SK-N-MC (cell line): ENCODE measurements at regions not wholly inside any gene's neighbourhood (a gene's known extent, or its start where the extent isn't known, plus 50 kb on each side); places are given as distances from the start of the nearest gene placed in this dataset.

ENCODE experiments used
- EZH2 ChIP-seq: fragments of 200-600 bp; sonication (generic); IDR thresholded peaks from one replicate; pipeline ENCODE4 v1.6.1; 2017; ENCODE audit warnings: antibody characterized with exemption
- FOXP2 ChIP-seq: optimal IDR thresholded peaks from 2 replicates; pipeline ENCODE3; 2011; ENCODE audit warnings: mild to moderate bottlenecking, moderate library complexity; ENCODE audit not compliant: insufficient read depth; ENCODE audit errors: extremely low read length, control extremely low read depth
- POLR2AphosphoS5 ChIP-seq: IDR thresholded peaks from 2 replicates; pipeline ENCODE4 v1.6.1; 2012; ENCODE audit warnings: mild to moderate bottlenecking, low read depth, low read length, borderline replicate concordance

GRCh38 chr3:106191913-106192312 lies 323.1 kb upstream of the CBLB start:
- TF ChIP-seq EZH2 = no peak
- no peak for TF ChIP-seq POLR2AphosphoS5
- TF ChIP-seq FOXP2 = no peak
